Activated CD4-positive, alpha-beta memory T cell treated with anti-CD3 and anti-CD28 coated beads for 36 hours (primary cell): ENCODE measurements at regions not wholly inside any gene's neighbourhood (a gene's known extent, or its start where the extent isn't known, plus 50 kb on each side); places are given as distances from the start of the nearest gene placed in this dataset.

Experiments used
- CTCF ChIA-PET: fragments of 350-600 bp; sonication (Branson Sonifier 250); formaldehyde crosslinking; loops from one replicate; lab custom pipeline; 2021; ENCODE audit warnings: antibody characterized with exemption, inconsistent platforms; lab: Charles Lee
- POLR2A ChIA-PET: fragments of 350-600 bp; sonication (Branson Sonifier 250); formaldehyde crosslinking; loops from one replicate; lab custom pipeline; 2021; ENCODE audit warnings: antibody characterized with exemption; lab: Charles Lee
- DNase-seq: peaks from one replicate; pipeline ENCODE4 v3.0.0-alpha.2; 2020
- H3K27ac Mint-ChIP-seq: one replicate; pipeline ENCODE4 v1.8.0; 2021; ENCODE audit warnings: mixed read lengths
- H3K27me3 Mint-ChIP-seq: one replicate; pipeline ENCODE4 v1.8.0; 2021; ENCODE audit warnings: mixed read lengths
- H3K36me3 Mint-ChIP-seq: one replicate; pipeline ENCODE4 v1.8.0; 2021; ENCODE audit warnings: mixed read lengths
- H3K4me1 Mint-ChIP-seq: one replicate; pipeline ENCODE4 v1.8.0; 2021; ENCODE audit warnings: low read depth, mixed read lengths
- H3K4me3 Mint-ChIP-seq: one replicate; pipeline ENCODE4 v1.8.0; 2021; ENCODE audit warnings: mild to moderate bottlenecking, mixed read lengths
- H3K9me3 Mint-ChIP-seq: one replicate; pipeline ENCODE4 v1.8.0; 2021; ENCODE audit warnings: mixed read lengths
- intact Hi-C: fragments of 100-400 bp; cut with micrococcal nuclease; formaldehyde crosslinking; loops from one replicate; pipeline ENCODE4 v1.15.1; 2023

- Mint-ChIP-seq H3K9me3 (no peaks in the 10 kb centered on the region), H3K27ac (no peak overlapping the region), H3K27me3 (peaks cover 11% of the 10 kb centered on the region), H3K4me1 (no peaks in the 10 kb centered on the region), H3K4me3 (no peak overlapping the region), H3K36me3 (no peaks in the 10 kb centered on the region)
- no peak for DNase-seq
- ChIA-PET POLR2A (no interaction called here), CTCF (no interaction called here)
- intact Hi-C loops, result no loop called here
Observed at GRCh38 chr1:36743286-36744005, 260.7 kb upstream of the CSF3R start.

- Mint-ChIP-seq H3K27ac (no peak overlapping the region), H3K9me3 (no peaks in the 10 kb centered on the region), H3K36me3 (no peaks in the 10 kb centered on the region), H3K4me3 (no peak overlapping the region), H3K4me1 (no peaks in the 10 kb centered on the region), H3K27me3 (peaks cover 25% of the 10 kb centered on the region)
- CTCF ChIA-PET, result interaction anchor here (0.5 kb wide), 1 partner anchor 31 kb away, joined by 3 read pairs; no protein-coding TSS in a partner anchor
- intact Hi-C loops, result no loop called here
- POLR2A ChIA-PET, result no interaction called here
- DNase-seq, result no peak
Observed at GRCh38 chr1:36741066-36741465, 258.4 kb upstream of the CSF3R start.

GRCh38 chr1:36740446-36740845, 257.7 kb upstream of the CSF3R start:
- peaks cover 23% of the 10 kb centered on the region for H3K27me3 Mint-ChIP-seq
- H3K9me3 Mint-ChIP-seq, result no peaks in the 10 kb centered on the region
- no peaks in the 10 kb centered on the region for H3K4me1 Mint-ChIP-seq
- DNase-seq, result no peak
- intact Hi-C loops, result no loop called here
- no peak overlapping the region for H3K27ac Mint-ChIP-seq
- H3K4me3 Mint-ChIP-seq, result no peak overlapping the region
- ChIA-PET POLR2A (no interaction called here), CTCF (interaction anchor here (0.5 kb wide), 1 partner anchor 30 kb away, joined by 3 read pairs; no protein-coding TSS in a partner anchor)
- H3K36me3 Mint-ChIP-seq, result no peaks in the 10 kb centered on the region

GRCh38 chr1:36739703-36740289, 257.1 kb upstream of the CSF3R start:
- Mint-ChIP-seq H3K4me1 (no peaks in the 10 kb centered on the region), H3K27me3 (peaks cover 29% of the 10 kb centered on the region), H3K9me3 (no peaks in the 10 kb centered on the region), H3K27ac (no peak overlapping the region), H3K4me3 (no peak overlapping the region), H3K36me3 (no peaks in the 10 kb centered on the region)
- DNase-seq, result no peak
- intact Hi-C loops, result no loop called here
- CTCF ChIA-PET, result no interaction called here
- POLR2A ChIA-PET, result no interaction called here

GRCh38 chr1:36738245-36738644, 255.5 kb upstream of the CSF3R start:
- Mint-ChIP-seq H3K9me3 (no peaks in the 10 kb centered on the region), H3K27me3 (peaks cover 28% of the 10 kb centered on the region), H3K36me3 (no peaks in the 10 kb centered on the region), H3K27ac (no peak overlapping the region), H3K4me3 (no peak overlapping the region), H3K4me1 (no peaks in the 10 kb centered on the region)
- ChIA-PET CTCF (no interaction called here), POLR2A (no interaction called here)
- intact Hi-C loops, result no loop called here
- DNase-seq, result no peak

DNA sequence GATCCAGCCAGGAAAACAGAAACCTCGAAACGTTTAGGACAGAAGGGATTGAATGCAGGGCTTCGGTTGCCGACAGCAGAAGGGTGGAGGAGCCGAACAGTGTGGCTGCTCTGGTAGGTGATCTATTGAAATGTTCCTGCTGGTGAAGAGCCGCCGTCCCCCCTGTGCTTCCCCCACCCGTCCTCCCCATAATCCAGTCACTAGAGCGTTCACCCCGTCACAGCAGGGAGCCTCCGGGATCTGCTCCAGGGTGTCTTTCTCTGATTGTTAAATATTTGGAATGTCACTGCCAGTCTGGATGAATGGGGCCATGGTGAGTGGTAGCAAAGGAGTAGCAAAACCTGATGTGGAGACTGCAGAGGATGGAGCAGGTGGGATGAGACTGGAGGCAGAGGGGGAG, 255.1 kb upstream of the CSF3R start:
- CTCF ChIA-PET, result no interaction called here
- DNase-seq, result no peak
- H3K4me1 Mint-ChIP-seq, result no peaks in the 10 kb centered on the region
- H3K27me3 Mint-ChIP-seq, result peaks cover 28% of the 10 kb centered on the region
- H3K9me3 Mint-ChIP-seq, result no peaks in the 10 kb centered on the region
- no peak overlapping the region for H3K4me3 Mint-ChIP-seq
- intact Hi-C loops, result no loop called here
- POLR2A ChIA-PET, result no interaction called here
- H3K36me3 Mint-ChIP-seq, result no peaks in the 10 kb centered on the region
- H3K27ac Mint-ChIP-seq, result no peak overlapping the region

DNA sequence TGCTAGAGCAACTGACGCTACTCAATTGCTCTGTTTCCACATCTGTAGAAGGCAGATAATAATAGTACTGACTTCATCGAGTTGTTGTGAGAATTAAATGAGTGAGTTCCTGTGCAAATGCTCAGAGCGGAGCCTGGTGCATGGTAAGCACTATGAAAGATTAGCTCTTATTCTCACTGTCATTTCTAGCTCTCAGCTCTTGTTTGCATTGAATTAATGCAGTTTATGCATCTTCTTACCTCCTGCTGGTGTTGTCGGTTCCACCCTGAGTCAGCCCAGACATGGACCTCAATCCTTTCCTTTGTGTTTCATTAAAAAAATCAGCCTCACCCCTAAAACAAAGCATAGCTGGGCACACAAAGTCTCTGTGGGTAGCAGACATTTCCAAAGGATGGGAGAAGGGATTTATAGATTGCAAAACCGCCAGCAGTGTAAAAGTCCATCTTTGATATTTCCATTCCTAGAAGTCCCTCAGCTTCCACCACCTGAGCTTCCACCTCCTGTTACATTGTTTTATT, 254.4 kb upstream of the CSF3R start:
- H3K36me3 Mint-ChIP-seq, result no peaks in the 10 kb centered on the region
- CTCF ChIA-PET, result interaction anchor here (0.7 kb wide), 2 partner anchors 191 to 574 kb away, joined by 3 read pairs; no protein-coding TSS in a partner anchor
- H3K9me3 Mint-ChIP-seq, result no peaks in the 10 kb centered on the region
- H3K4me3 Mint-ChIP-seq, result no peak overlapping the region
- H3K4me1 Mint-ChIP-seq, result no peaks in the 10 kb centered on the region
- POLR2A ChIA-PET, result no interaction called here
- no peak for DNase-seq
- no peak overlapping the region for H3K27ac Mint-ChIP-seq
- H3K27me3 Mint-ChIP-seq, result peaks cover 32% of the 10 kb centered on the region
- intact Hi-C loops, result no loop called here

DNA sequence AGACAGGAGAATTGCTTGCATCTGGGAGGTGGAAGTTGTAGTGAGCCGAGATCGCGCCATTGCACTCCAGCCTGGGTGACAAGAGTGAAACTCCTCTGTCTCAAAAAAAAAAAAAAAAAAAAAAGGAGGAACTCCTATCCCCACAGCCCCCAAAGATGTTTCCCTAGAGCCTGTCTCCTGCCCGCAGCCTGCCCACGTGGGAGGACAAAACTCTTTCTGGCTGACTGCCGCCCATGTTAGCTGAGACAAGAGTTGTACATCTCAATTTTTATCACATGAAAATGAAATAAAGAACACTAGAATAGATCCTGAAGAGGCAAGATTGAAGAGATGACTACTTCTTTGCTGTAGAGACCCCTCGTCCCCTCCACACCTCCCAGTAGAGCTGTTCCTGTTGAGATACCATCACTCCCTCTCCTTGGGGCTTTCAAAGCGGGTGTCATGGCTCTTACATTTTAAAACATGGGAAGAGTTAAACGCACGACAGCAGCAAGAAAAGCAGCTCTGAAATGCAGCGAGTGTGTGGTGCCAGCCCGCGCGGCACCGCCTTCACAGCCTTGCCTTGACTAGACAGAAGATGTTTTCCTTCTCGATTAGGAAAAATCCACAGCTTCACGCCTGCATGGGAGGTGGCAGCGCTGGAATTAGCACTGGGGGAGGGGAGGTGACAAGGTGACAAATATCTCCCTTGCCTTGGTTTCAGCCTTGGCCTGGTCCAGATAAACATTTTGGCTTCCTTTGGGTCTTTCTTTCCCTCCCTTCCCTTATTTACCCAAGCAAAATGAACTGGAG, 253.4 kb upstream of the CSF3R start:
- intact Hi-C loops, result no loop called here
- POLR2A ChIA-PET, result no interaction called here
- Mint-ChIP-seq H3K36me3 (no peaks in the 10 kb centered on the region), H3K4me3 (no peak overlapping the region), H3K4me1 (no peaks in the 10 kb centered on the region), H3K27ac (no peak overlapping the region), H3K27me3 (peaks cover 32% of the 10 kb centered on the region), H3K9me3 (no peaks in the 10 kb centered on the region)
- no peak for DNase-seq
- CTCF ChIA-PET, result interaction anchor here (0.7 kb wide), 2 partner anchors 190 to 575 kb away, joined by 3 read pairs; no protein-coding TSS in a partner anchor

GRCh38 chr1:36735436-36735835, 252.7 kb upstream of the CSF3R start:
- intact Hi-C loops, result no loop called here
- Mint-ChIP-seq H3K27ac (no peak overlapping the region), H3K9me3 (no peaks in the 10 kb centered on the region), H3K36me3 (no peaks in the 10 kb centered on the region), H3K4me3 (no peak overlapping the region), H3K4me1 (no peaks in the 10 kb centered on the region), H3K27me3 (peaks cover 35% of the 10 kb centered on the region)
- no peak for DNase-seq
- POLR2A ChIA-PET, result no interaction called here
- CTCF ChIA-PET, result no interaction called here

- Mint-ChIP-seq H3K36me3 (no peaks in the 10 kb centered on the region), H3K27ac (no peak overlapping the region), H3K4me1 (no peaks in the 10 kb centered on the region), H3K27me3 (peaks cover 43% of the 10 kb centered on the region), H3K4me3 (no peak overlapping the region), H3K9me3 (no peaks in the 10 kb centered on the region)
- intact Hi-C loops, result no loop called here
- CTCF ChIA-PET, result no interaction called here
- no peak for DNase-seq
- POLR2A ChIA-PET, result no interaction called here
Observed at GRCh38 chr1:36734356-36734755, 251.6 kb upstream of the CSF3R start.

DNA sequence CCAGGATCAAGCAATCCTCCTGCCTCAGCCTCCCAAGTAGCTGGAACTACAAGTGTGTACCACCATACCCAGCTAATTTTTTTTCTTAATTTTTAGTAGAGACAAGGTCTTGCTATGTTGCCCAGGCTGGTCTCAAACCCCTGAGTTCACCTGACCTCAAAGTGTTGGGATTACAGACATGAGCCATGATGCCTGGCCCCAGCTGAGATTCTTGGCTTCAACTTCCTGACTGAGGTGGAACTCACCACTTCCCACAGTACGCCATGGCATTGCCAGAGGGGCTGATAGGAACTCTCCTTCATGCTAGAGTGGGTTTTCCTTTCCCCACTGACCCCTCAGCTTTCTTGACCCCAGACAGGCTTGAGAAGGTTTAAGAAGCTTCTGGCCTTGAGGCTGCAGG, 251.0 kb upstream of the CSF3R start:
- Mint-ChIP-seq H3K4me1 (no peaks in the 10 kb centered on the region), H3K9me3 (no peaks in the 10 kb centered on the region), H3K27me3 (peaks cover 43% of the 10 kb centered on the region), H3K4me3 (no peak overlapping the region), H3K36me3 (no peaks in the 10 kb centered on the region), H3K27ac (no peak overlapping the region)
- ChIA-PET POLR2A (no interaction called here), CTCF (no interaction called here)
- no peak for DNase-seq
- intact Hi-C loops, result no loop called here

- no peaks in the 10 kb centered on the region for H3K9me3 Mint-ChIP-seq
- no peak overlapping the region for H3K27ac Mint-ChIP-seq
- ChIA-PET POLR2A (no interaction called here), CTCF (no interaction called here)
- no peak for DNase-seq
- H3K4me3 Mint-ChIP-seq, result no peak overlapping the region
- intact Hi-C loops, result no loop called here
- H3K4me1 Mint-ChIP-seq, result no peaks in the 10 kb centered on the region
- H3K27me3 Mint-ChIP-seq, result peaks cover 34% of the 10 kb centered on the region
- no peaks in the 10 kb centered on the region for H3K36me3 Mint-ChIP-seq
Observed at GRCh38 chr1:36732015-36732356, 249.3 kb upstream of the CSF3R start.
